ENCODE measurements at regions not wholly inside any gene's neighbourhood (a gene's known extent, or its start where the extent isn't known, plus 50 kb on each side); places are given as distances from the start of the nearest gene placed in this dataset.

- 95% methylated on average over 2 of the region's 4 CpGs for WGBS (ENCODE audit: insufficient coverage)
- DNase-seq, result no peak
Observed at GRCh38 chr9:84412654-84413053, 72.1 kb upstream of the SLC28A3 start.

GRCh38 chr9:84413301-84413700 lies 72.7 kb upstream of the SLC28A3 start:
- Histone ChIP-seq H3K9me3 (replicated peaks; ENCODE audit: control insufficient read depth, low read depth, low read length) (no peaks in the 10 kb centered on the region), H3K27ac (ENCODE audit: low read length) (no peak overlapping the region), H3K27me3 (ENCODE audit: control insufficient read depth, insufficient read depth, low read length) (no peaks in the 10 kb centered on the region), H3K4me3 (ENCODE audit: low read length) (no peak overlapping the region), H3K36me3 (ENCODE audit: control insufficient read depth, insufficient read depth, low read length) (no peaks in the 10 kb centered on the region), H3K4me1 (ENCODE audit: control insufficient read depth, insufficient read depth, low read length) (no peaks in the 10 kb centered on the region)
- DNase-seq, result no peak
- WGBS (ENCODE audit: insufficient coverage), result no CpG with 5 or more reads among the region's 3 CpGs

More at GRCh38 chr9:84412654-84413053, 72.1 kb upstream of the SLC28A3 start:
- no peaks in the 10 kb centered on the region for H3K36me3 ChIP-seq (ENCODE audit: control insufficient read depth, insufficient read depth, low read length)
- H3K9me3 ChIP-seq (replicated peaks; ENCODE audit: control insufficient read depth, low read depth, low read length), result no peaks in the 10 kb centered on the region
- H3K4me1 ChIP-seq (ENCODE audit: control insufficient read depth, insufficient read depth, low read length), result no peaks in the 10 kb centered on the region
- no peak overlapping the region for H3K27ac ChIP-seq (ENCODE audit: low read length)
- no peak overlapping the region for H3K4me3 ChIP-seq (ENCODE audit: low read length)
- H3K27me3 ChIP-seq (ENCODE audit: control insufficient read depth, insufficient read depth, low read length), result no peaks in the 10 kb centered on the region

- peaks cover 4% of the 10 kb centered on the region for H3K9me3 ChIP-seq (replicated peaks; ENCODE audit: control insufficient read depth, low read depth, low read length)
- no peaks in the 10 kb centered on the region for H3K4me1 ChIP-seq (ENCODE audit: control insufficient read depth, insufficient read depth, low read length)
- H3K27ac ChIP-seq (ENCODE audit: low read length), result no peak overlapping the region
- no peak for DNase-seq
- WGBS (ENCODE audit: insufficient coverage), result no CpG with 5 or more reads among the region's 2 CpGs
- H3K27me3 ChIP-seq (ENCODE audit: control insufficient read depth, insufficient read depth, low read length), result no peaks in the 10 kb centered on the region
- no peaks in the 10 kb centered on the region for H3K36me3 ChIP-seq (ENCODE audit: control insufficient read depth, insufficient read depth, low read length)
- no peak overlapping the region for H3K4me3 ChIP-seq (ENCODE audit: low read length)
Observed at GRCh38 chr9:84419031-84419602, 78.6 kb upstream of the SLC28A3 start.

- Histone ChIP-seq H3K27me3 (ENCODE audit: control insufficient read depth, insufficient read depth, low read length) (no peaks in the 10 kb centered on the region), H3K4me1 (ENCODE audit: control insufficient read depth, insufficient read depth, low read length) (no peaks in the 10 kb centered on the region), H3K36me3 (ENCODE audit: control insufficient read depth, insufficient read depth, low read length) (no peaks in the 10 kb centered on the region), H3K9me3 (replicated peaks; ENCODE audit: control insufficient read depth, low read depth, low read length) (peaks cover 4% of the 10 kb centered on the region), H3K27ac (ENCODE audit: low read length) (no peak overlapping the region), H3K4me3 (ENCODE audit: low read length) (no peak overlapping the region)
- DNase-seq, result no peak
- 100% methylated on average over 1 of the region's 2 CpGs for WGBS (ENCODE audit: insufficient coverage)
Observed at GRCh38 chr9:84424931-84425330, 84.4 kb upstream of the SLC28A3 start.

- Histone ChIP-seq H3K9me3 (replicated peaks; ENCODE audit: control insufficient read depth, low read depth, low read length) (no peaks in the 10 kb centered on the region), H3K4me1 (ENCODE audit: control insufficient read depth, insufficient read depth, low read length) (peaks cover 4% of the 10 kb centered on the region), H3K4me3 (ENCODE audit: low read length) (no peak overlapping the region), H3K27me3 (ENCODE audit: control insufficient read depth, insufficient read depth, low read length) (no peaks in the 10 kb centered on the region), H3K36me3 (ENCODE audit: control insufficient read depth, insufficient read depth, low read length) (no peaks in the 10 kb centered on the region), H3K27ac (ENCODE audit: low read length) (no peak overlapping the region)
- no CpG with 5 or more reads among the region's 1 CpG for WGBS (ENCODE audit: insufficient coverage)
- no peak for DNase-seq
Observed at GRCh38 chr9:84432746-84433145, 92.2 kb upstream of the SLC28A3 start.

- Histone ChIP-seq H3K27ac (ENCODE audit: low read length) (no peak overlapping the region), H3K4me3 (ENCODE audit: low read length) (no peak overlapping the region), H3K9me3 (replicated peaks; ENCODE audit: control insufficient read depth, low read depth, low read length) (no peaks in the 10 kb centered on the region), H3K4me1 (ENCODE audit: control insufficient read depth, insufficient read depth, low read length) (peaks cover 4% of the 10 kb centered on the region), H3K36me3 (ENCODE audit: control insufficient read depth, insufficient read depth, low read length) (no peaks in the 10 kb centered on the region), H3K27me3 (ENCODE audit: control insufficient read depth, insufficient read depth, low read length) (no peaks in the 10 kb centered on the region)
- 82% methylated on average over 2 of the region's 6 CpGs for WGBS (ENCODE audit: insufficient coverage)
- DNase-seq, result no peak
Observed at GRCh38 chr9:84435902-84436301, 95.3 kb upstream of the SLC28A3 start.

GRCh38 chr9:84436386-84437109 lies 96.0 kb upstream of the SLC28A3 start:
- no peaks in the 10 kb centered on the region for H3K36me3 ChIP-seq (ENCODE audit: control insufficient read depth, insufficient read depth, low read length)
- DNase-seq, result peak; percentile 72
- H3K9me3 ChIP-seq (replicated peaks; ENCODE audit: control insufficient read depth, low read depth, low read length), result no peaks in the 10 kb centered on the region
- H3K27me3 ChIP-seq (ENCODE audit: control insufficient read depth, insufficient read depth, low read length), result no peaks in the 10 kb centered on the region
- H3K4me3 ChIP-seq (ENCODE audit: low read length), result no peak overlapping the region
- peaks cover 4% of the 10 kb centered on the region for H3K4me1 ChIP-seq (ENCODE audit: control insufficient read depth, insufficient read depth, low read length)
- WGBS (ENCODE audit: insufficient coverage), result 58% methylated on average over 2 of the region's 5 CpGs
- H3K27ac ChIP-seq (ENCODE audit: low read length), result no peak overlapping the region

GRCh38 chr9:84438391-84438790 lies 97.8 kb upstream of the SLC28A3 start:
- Histone ChIP-seq H3K4me3 (ENCODE audit: low read length) (no peak overlapping the region), H3K27me3 (ENCODE audit: control insufficient read depth, insufficient read depth, low read length) (no peaks in the 10 kb centered on the region), H3K9me3 (replicated peaks; ENCODE audit: control insufficient read depth, low read depth, low read length) (no peaks in the 10 kb centered on the region), H3K4me1 (ENCODE audit: control insufficient read depth, insufficient read depth, low read length) (peaks cover 4% of the 10 kb centered on the region), H3K27ac (ENCODE audit: low read length) (no peak overlapping the region), H3K36me3 (ENCODE audit: control insufficient read depth, insufficient read depth, low read length) (no peaks in the 10 kb centered on the region)
- DNase-seq, result no peak
- no CpG with 5 or more reads among the region's 1 CpG for WGBS (ENCODE audit: insufficient coverage)

- peak; percentile 36 for DNase-seq
- Histone ChIP-seq H3K9me3 (replicated peaks; ENCODE audit: control insufficient read depth, low read depth, low read length) (no peaks in the 10 kb centered on the region), H3K4me1 (ENCODE audit: control insufficient read depth, insufficient read depth, low read length) (peaks cover 4% of the 10 kb centered on the region), H3K36me3 (ENCODE audit: control insufficient read depth, insufficient read depth, low read length) (no peaks in the 10 kb centered on the region), H3K4me3 (ENCODE audit: low read length) (no peak overlapping the region), H3K27ac (ENCODE audit: low read length) (no peak overlapping the region), H3K27me3 (ENCODE audit: control insufficient read depth, insufficient read depth, low read length) (no peaks in the 10 kb centered on the region)
- no CpG with 5 or more reads among the region's 3 CpGs for WGBS (ENCODE audit: insufficient coverage)
Observed at GRCh38 chr9:84439250-84439649, 98.7 kb upstream of the SLC28A3 start.

- H3K27ac ChIP-seq (ENCODE audit: low read length), result no peak overlapping the region
- 34% methylated on average over 2 of the region's 6 CpGs for whole genome bisulfite sequencing (ENCODE audit: insufficient coverage)
- no peak overlapping the region for H3K4me3 ChIP-seq (ENCODE audit: low read length)
- no peaks in the 10 kb centered on the region for H3K4me1 ChIP-seq (ENCODE audit: control insufficient read depth, insufficient read depth, low read length)
- no peaks in the 10 kb centered on the region for H3K27me3 ChIP-seq (ENCODE audit: control insufficient read depth, insufficient read depth, low read length)
- H3K9me3 ChIP-seq (replicated peaks; ENCODE audit: control insufficient read depth, low read depth, low read length), result no peaks in the 10 kb centered on the region
- no peak for DNase-seq
- no peaks in the 10 kb centered on the region for H3K36me3 ChIP-seq (ENCODE audit: control insufficient read depth, insufficient read depth, low read length)
Observed at GRCh38 chr9:84442712-84443111, 102.2 kb upstream of the SLC28A3 start.

All from muscle of leg (tissue), 3 donors.